ENCODE measurements at regions not wholly inside any gene's neighbourhood (a gene's known extent, or its start where the extent isn't known, plus 50 kb on each side); places are given as distances from the start of the nearest gene placed in this dataset.

- Histone ChIP-seq H3K4me3 (ENCODE audit: low read depth, low read length) (no peak overlapping the region), H3K27ac (ENCODE audit: insufficient read depth, low read length, poor library complexity, severe bottlenecking) (no peak overlapping the region), H3K36me3 (ENCODE audit: control insufficient read depth, insufficient read depth, low read length) (no peaks in the 10 kb centered on the region), H3K4me1 (ENCODE audit: control insufficient read depth, insufficient read depth, low read length, poor library complexity, severe bottlenecking) (no peaks in the 10 kb centered on the region), H3K27me3 (ENCODE audit: control insufficient read depth, insufficient read depth, low read length) (no peaks in the 10 kb centered on the region), H3K9me3 (ENCODE audit: control insufficient read depth in 2 of 2, low read length in 2 of 2) (no peaks in the 10 kb centered on the region)
- no peak for ATAC-seq (ENCODE audit: low read depth in 2 of 2)
- no peaks in the 10 kb centered on the region for H3K27me3 Mint-ChIP-seq
- H3K4me3 Mint-ChIP-seq: no peak overlapping the region
- H3K36me3 Mint-ChIP-seq: no peaks in the 10 kb centered on the region
- peaks cover 0 to 4% (median 2%) of the 10 kb centered on the region in 7 donors for H3K9me3 Mint-ChIP-seq
- H3K4me1 Mint-ChIP-seq: no peaks in the 10 kb centered on the region
- no peak for DNase-seq
- H3K27ac Mint-ChIP-seq: no peak overlapping the region
These were observed 78.0 kb upstream of the RARB start for GRCh38 chr3:25349828-25350724.

GRCh38 chr3:25350725-25351114 lies 77.3 kb upstream of the RARB start:
- no peaks in the 10 kb centered on the region for H3K9me3 ChIP-seq (ENCODE audit: control insufficient read depth in 2 of 2, low read length in 2 of 2)
- Mint-ChIP-seq H3K4me3 (no peak overlapping the region), H3K9me3 (peaks cover 0 to 4% (median 0%) of the 10 kb centered on the region in 7 donors)

GRCh38 chr3:25354071-25354470 lies 74.0 kb upstream of the RARB start:
- H3K9me3 ChIP-seq (ENCODE audit: control insufficient read depth in 2 of 2, low read length in 2 of 2): no peaks in the 10 kb centered on the region
- H3K4me1 ChIP-seq (ENCODE audit: control insufficient read depth, insufficient read depth, low read length, poor library complexity, severe bottlenecking): no peaks in the 10 kb centered on the region
- H3K4me3 ChIP-seq (ENCODE audit: low read depth, low read length): no peak overlapping the region
- no peak overlapping the region for H3K4me3 Mint-ChIP-seq
- H3K27me3 Mint-ChIP-seq: no peaks in the 10 kb centered on the region
- peaks cover 0 to 3% (median 0%) of the 10 kb centered on the region in 7 donors for H3K9me3 Mint-ChIP-seq
- H3K27me3 ChIP-seq (ENCODE audit: control insufficient read depth, insufficient read depth, low read length): no peaks in the 10 kb centered on the region
- H3K27ac Mint-ChIP-seq: no peak overlapping the region
- DNase-seq (no peak), ATAC-seq (ENCODE audit: low read depth in 2 of 2) (no peak)
- H3K36me3 ChIP-seq (ENCODE audit: control insufficient read depth, insufficient read depth, low read length): no peaks in the 10 kb centered on the region
- H3K27ac ChIP-seq (ENCODE audit: insufficient read depth, low read length, poor library complexity, severe bottlenecking): no peak overlapping the region
- no peaks in the 10 kb centered on the region for H3K4me1 Mint-ChIP-seq
- H3K36me3 Mint-ChIP-seq: no peaks in the 10 kb centered on the region

More at GRCh38 chr3:25350725-25351114, 77.3 kb upstream of the RARB start:
- no peak for ATAC-seq (ENCODE audit: low read depth in 2 of 2)
- Histone ChIP-seq H3K27me3 (ENCODE audit: control insufficient read depth, insufficient read depth, low read length) (no peaks in the 10 kb centered on the region), H3K4me3 (ENCODE audit: low read depth, low read length) (no peak overlapping the region), H3K4me1 (ENCODE audit: control insufficient read depth, insufficient read depth, low read length, poor library complexity, severe bottlenecking) (no peaks in the 10 kb centered on the region), H3K27ac (ENCODE audit: insufficient read depth, low read length, poor library complexity, severe bottlenecking) (no peak overlapping the region), H3K36me3 (ENCODE audit: control insufficient read depth, insufficient read depth, low read length) (no peaks in the 10 kb centered on the region)
- no peaks in the 10 kb centered on the region for H3K27me3 Mint-ChIP-seq
- no peak for DNase-seq
- no peak overlapping the region for H3K27ac Mint-ChIP-seq
- H3K4me1 Mint-ChIP-seq: no peaks in the 10 kb centered on the region
- no peaks in the 10 kb centered on the region for H3K36me3 Mint-ChIP-seq

- H3K36me3 Mint-ChIP-seq: no peaks in the 10 kb centered on the region
- no peak overlapping the region for H3K27ac Mint-ChIP-seq
- Histone ChIP-seq H3K27ac (ENCODE audit: insufficient read depth, low read length, poor library complexity, severe bottlenecking) (no peak overlapping the region), H3K4me3 (ENCODE audit: low read depth, low read length) (no peak overlapping the region), H3K9me3 (ENCODE audit: control insufficient read depth in 2 of 2, low read length in 2 of 2) (no peaks in the 10 kb centered on the region), H3K36me3 (ENCODE audit: control insufficient read depth, insufficient read depth, low read length) (no peaks in the 10 kb centered on the region), H3K27me3 (ENCODE audit: control insufficient read depth, insufficient read depth, low read length) (no peaks in the 10 kb centered on the region), H3K4me1 (ENCODE audit: control insufficient read depth, insufficient read depth, low read length, poor library complexity, severe bottlenecking) (no peaks in the 10 kb centered on the region)
- H3K4me3 Mint-ChIP-seq: no peak overlapping the region
- H3K27me3 Mint-ChIP-seq: no peaks in the 10 kb centered on the region
- ATAC-seq (ENCODE audit: low read depth in 2 of 2) (no peak), DNase-seq (no peak)
- peaks cover 0 to 4% (median 0%) of the 10 kb centered on the region in 7 donors for H3K9me3 Mint-ChIP-seq
- H3K4me1 Mint-ChIP-seq: no peaks in the 10 kb centered on the region
These were observed 72.8 kb upstream of the RARB start for GRCh38 chr3:25355034-25355885.

GRCh38 chr3:25355998-25356397 lies 72.1 kb upstream of the RARB start:
- no peaks in the 10 kb centered on the region for H3K36me3 ChIP-seq (ENCODE audit: control insufficient read depth, insufficient read depth, low read length)
- Mint-ChIP-seq H3K27ac (no peak overlapping the region), H3K27me3 (no peaks in the 10 kb centered on the region), H3K4me3 (no peak overlapping the region), H3K9me3 (peaks cover 0 to 4% (median 0%) of the 10 kb centered on the region in 7 donors), H3K36me3 (no peaks in the 10 kb centered on the region), H3K4me1 (no peaks in the 10 kb centered on the region)
- no peak for DNase-seq
- H3K4me3 ChIP-seq (ENCODE audit: low read depth, low read length): no peak overlapping the region
- H3K4me1 ChIP-seq (ENCODE audit: control insufficient read depth, insufficient read depth, low read length, poor library complexity, severe bottlenecking): no peaks in the 10 kb centered on the region
- H3K27ac ChIP-seq (ENCODE audit: insufficient read depth, low read length, poor library complexity, severe bottlenecking): no peak overlapping the region
- H3K9me3 ChIP-seq (ENCODE audit: control insufficient read depth in 2 of 2, low read length in 2 of 2): no peaks in the 10 kb centered on the region
- no peak for ATAC-seq (ENCODE audit: low read depth in 2 of 2)
- H3K27me3 ChIP-seq (ENCODE audit: control insufficient read depth, insufficient read depth, low read length): no peaks in the 10 kb centered on the region

- H3K4me3 Mint-ChIP-seq: no peak overlapping the region
- H3K4me3 ChIP-seq (ENCODE audit: low read depth, low read length): no peak overlapping the region
- no peaks in the 10 kb centered on the region for H3K27me3 Mint-ChIP-seq
- no peak overlapping the region for H3K27ac Mint-ChIP-seq
- no peaks in the 10 kb centered on the region for H3K4me1 Mint-ChIP-seq
- no peaks in the 10 kb centered on the region for H3K36me3 Mint-ChIP-seq
- no peaks in the 10 kb centered on the region for H3K4me1 ChIP-seq (ENCODE audit: control insufficient read depth, insufficient read depth, low read length, poor library complexity, severe bottlenecking)
- no peaks in the 10 kb centered on the region for H3K9me3 ChIP-seq (ENCODE audit: control insufficient read depth in 2 of 2, low read length in 2 of 2)
- DNase-seq: no peak
- H3K9me3 Mint-ChIP-seq: peaks cover 0 to 9% (median 3%) of the 10 kb centered on the region in 7 donors
- no peaks in the 10 kb centered on the region for H3K27me3 ChIP-seq (ENCODE audit: control insufficient read depth, insufficient read depth, low read length)
- no peaks in the 10 kb centered on the region for H3K36me3 ChIP-seq (ENCODE audit: control insufficient read depth, insufficient read depth, low read length)
- ATAC-seq (ENCODE audit: low read depth in 2 of 2): no peak
- no peak overlapping the region for H3K27ac ChIP-seq (ENCODE audit: insufficient read depth, low read length, poor library complexity, severe bottlenecking)
These were observed 65.9 kb upstream of the RARB start for GRCh38 chr3:25362118-25362517.

GRCh38 chr3:25365636-25366035 lies 62.4 kb upstream of the RARB start:
- Histone ChIP-seq H3K4me1 (ENCODE audit: control insufficient read depth, insufficient read depth, low read length, poor library complexity, severe bottlenecking) (no peaks in the 10 kb centered on the region), H3K27me3 (ENCODE audit: control insufficient read depth, insufficient read depth, low read length) (no peaks in the 10 kb centered on the region), H3K36me3 (ENCODE audit: control insufficient read depth, insufficient read depth, low read length) (no peaks in the 10 kb centered on the region), H3K4me3 (ENCODE audit: low read depth, low read length) (no peak overlapping the region), H3K9me3 (ENCODE audit: control insufficient read depth in 2 of 2, low read length in 2 of 2) (no peaks in the 10 kb centered on the region), H3K27ac (ENCODE audit: insufficient read depth, low read length, poor library complexity, severe bottlenecking) (no peak overlapping the region)
- no peak for DNase-seq
- Mint-ChIP-seq H3K4me3 (no peak overlapping the region), H3K27me3 (no peaks in the 10 kb centered on the region), H3K4me1 (no peaks in the 10 kb centered on the region), H3K9me3 (peaks cover 0 to 9% (median 5%) of the 10 kb centered on the region in 7 donors), H3K27ac (no peak overlapping the region), H3K36me3 (no peaks in the 10 kb centered on the region)
- ATAC-seq (ENCODE audit: low read depth in 2 of 2): no peak

Data from CD4-positive, CD25-positive, alpha-beta regulatory T cell (primary cell).